Heart right ventricle (tissue), 16 donors: ENCODE measurements at regions not wholly inside any gene's neighbourhood (a gene's known extent, or its start where the extent isn't known, plus 50 kb on each side); places are given as distances from the start of the nearest gene placed in this dataset.

Source experiments
- ATAC-seq, 8 donors: fragments of 200-7000 bp; cut with Tn5 transposase; one replicate each; pipeline ENCODE4 v1.9.1; 2020; ENCODE audit warnings: mild to moderate bottlenecking in 8 of 8, moderate library complexity in 8 of 8, moderate number of reproducible peaks in 1 of 8
- DNase-seq, 2 donors: peaks; one replicate each; pipeline ENCODE4 v3.0.0-alpha.2; 2020
- H3K27ac ChIP-seq, 10 donors: fragments of 200-600 bp; sonication (generic) in 2 of 10; one replicate each; pipeline versions ENCODE4 v1.5.0 to v1.8.0; 2020 to 2022; ENCODE audit warnings: mild to moderate bottlenecking in 3 of 10
- H3K27me3 ChIP-seq, 7 donors: fragments of 200-600 bp; one replicate each; pipeline ENCODE4 v1.8.0; 2021 to 2022; ENCODE audit warnings: mild to moderate bottlenecking in 2 of 7
- H3K36me3 ChIP-seq, 9 donors: fragments of 200-600 bp; sonication (generic) in 1 of 9; one replicate each; pipeline versions ENCODE4 v1.5.0 to v1.8.0; 2020 to 2022; ENCODE audit warnings: mild to moderate bottlenecking in 2 of 9
- H3K4me1 ChIP-seq, 9 donors: fragments of 200-600 bp; sonication (generic) in 1 of 9; one replicate each; pipeline versions ENCODE4 v1.5.0 to v1.8.0; 2020 to 2022; ENCODE audit warnings: mild to moderate bottlenecking in 4 of 9
- H3K4me3 ChIP-seq, 10 donors: fragments of 200-600 bp; sonication (generic) in 2 of 10; one replicate each; pipeline versions ENCODE4 v1.5.0 to v1.8.0; 2020 to 2022; ENCODE audit warnings: mild to moderate bottlenecking in 7 of 10, moderate library complexity in 2 of 10
- H3K9me3 ChIP-seq, 11 donors: fragments of 200-600 bp in 10 of 11; sonication (generic) in 2 of 11; one replicate each; pipeline versions ENCODE4 v1.5.0 to v1.8.0; 2013 to 2022; ENCODE audit warnings: mild to moderate bottlenecking in 2 of 11, control low read depth in 1 of 11, moderate library complexity in 1 of 11
- CTCF ChIP-seq, 9 donors: fragments of 200-600 bp; sonication (generic) in 2 of 9; IDR thresholded peaks; one replicate each; pipeline versions ENCODE4 v1.5.0 to v1.8.0; 2021 to 2022; ENCODE audit warnings: antibody characterized with exemption in 9 of 9, mild to moderate bottlenecking in 5 of 9, moderate library complexity in 1 of 9
- WGBS, 2 donors: extraction: QIAGEN DNeasy Blood & Tissue Kit; methylation state at CpG; one replicate each; pipeline ENCODE4 v1.1.7; 2013; ENCODE audit warnings: inconsistent platforms in 1 of 2; 5-methylcytosine and 5-hydroxymethylcytosine counted together
- intact Hi-C, 10 donors: fragments of 100-400 bp; cut with DNase I; formaldehyde crosslinking; loops; one replicate each; pipeline versions ENCODE4 v1.11.1 to v1.14.2; 2022
- donor health status: Arrhythmogenic right ventricular cardiomyopathy.
- donor health status: ischemic (EF 13 %, LVEDD 7.1; RV severe dilation, severe dysfunction).
- donor health status: healthy with polysubstance abuse.
- donor health status: DM: no; HTN: yes; CAD: no.
- donor health status: DM: no; HTN: no; CAD: no.
- donor health status: ischemic (EF 25% LVEDD 6.9; RV normal size, moderate dysfunction).
- donor health status: ischemic (EF 25% LVEDD 5.7; RV mildly dilated, moderate dysfunction).
- donor health status: healthy.
- donor health status: DM: yes; HTN: yes; CAD: no.
- donor health status: Ischemic cardiomyopathy.
- donor health status: ischemic (EF 35%, LVEDD 5.7; RV mildly dilated, moderate dysfunction).
- donor health status: nonischemic (EF 11% LVEDD 7.7; RV severe dilation, severe dysfunction).
- donor health status: DM: yes; HTN: yes; CAD: no.
- donor health status: PGD.
- donor health status: ischemic (EF 29% LVEDD 5.4; RV normal size, mild dysfunction).
- donor health status: nonischemic (EF 23%, LVEDD 6.1; RV moderate dilation, normal function).

DNA sequence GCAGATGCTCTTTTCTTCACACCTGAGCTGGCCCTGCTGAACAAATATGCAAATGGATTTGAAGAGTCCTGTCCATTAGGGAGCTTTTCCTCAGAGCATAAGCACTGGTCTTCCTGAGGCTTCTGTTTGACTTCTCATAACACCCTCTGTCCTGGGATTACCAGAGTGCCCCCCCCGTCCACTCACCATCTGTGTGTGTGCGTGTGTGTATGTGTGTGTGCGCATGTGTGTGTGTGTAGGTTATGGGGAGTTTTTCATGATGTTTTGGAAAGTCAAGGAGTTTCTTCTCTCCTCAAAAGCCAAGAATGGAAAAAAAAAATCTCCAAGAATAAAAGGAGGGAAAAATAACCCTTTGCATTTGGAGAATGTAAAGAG, 57.7 kb upstream of the COMTD1 start:
- peaks cover 0 to 9% (median 0%) of the 10 kb centered on the region in 11 donors for H3K9me3 ChIP-seq
- H3K27ac ChIP-seq: peak overlapping the region in 6 of 10 donors; percentile 89 to 96 (median 94)
- H3K4me1 ChIP-seq: peaks cover 3 to 27% (median 22%) of the 10 kb centered on the region in 9 donors
- no peak overlapping the region for H3K4me3 ChIP-seq
- H3K27me3 ChIP-seq: peaks cover 0 to 24% (median 0%) of the 10 kb centered on the region in 7 donors
- intact Hi-C loops: loop anchor here in 3 of 10 donors (10.0 kb wide), 1 partner anchor 101 kb away; no protein-coding TSS in a partner anchor
- no peaks in the 10 kb centered on the region for H3K36me3 ChIP-seq
- 93 to 96% methylated on average over 3 of the region's 3 CpGs for WGBS, 2 donors
- DNase-seq (no peak), ATAC-seq (no peak)
- no peak for TF ChIP-seq CTCF (IDR thresholded peaks at IDR 0.05)

DNA sequence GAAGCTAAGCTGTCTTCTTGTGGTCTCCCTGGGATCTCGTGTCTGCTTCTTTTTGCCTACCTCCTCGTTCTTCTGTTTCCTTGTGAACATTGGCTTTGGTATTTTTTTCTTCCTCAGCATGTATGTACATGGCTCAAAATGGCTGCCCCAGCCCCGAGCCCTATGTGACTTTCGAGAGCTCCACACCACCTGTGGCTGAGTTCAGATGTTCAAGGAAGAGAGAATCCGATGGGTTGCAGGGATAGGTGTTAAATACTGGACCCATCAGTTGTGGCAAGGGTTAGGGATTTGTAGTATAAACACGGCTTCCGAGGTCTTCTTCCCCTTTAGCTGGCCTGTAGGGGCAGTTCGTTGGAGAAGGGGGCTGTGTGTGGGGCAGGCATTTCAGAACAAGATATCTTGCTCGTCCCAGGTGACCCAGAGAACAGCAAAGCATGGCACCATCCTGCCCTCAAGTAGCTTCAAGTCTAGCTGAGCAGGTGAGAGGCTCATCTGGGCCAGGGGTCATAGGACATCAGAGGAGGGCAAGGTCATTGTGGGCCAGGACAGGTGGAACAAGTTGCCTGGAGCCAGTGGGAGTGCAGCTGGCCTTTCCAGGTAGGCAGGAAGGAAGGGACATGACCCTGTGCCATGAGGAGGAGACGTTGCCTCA, 57.2 kb upstream of the COMTD1 start:
- no peak overlapping the region for H3K4me3 ChIP-seq
- H3K36me3 ChIP-seq: no peaks in the 10 kb centered on the region
- TF ChIP-seq CTCF (IDR thresholded peaks at IDR 0.05): no peak
- DNase-seq: no peak
- H3K27ac ChIP-seq: no peak overlapping the region
- WGBS, 2 donors: 94 to 96% methylated on average over 10 of the region's 10 CpGs
- ATAC-seq: no peak
- intact Hi-C loops: loop anchor here in 3 of 10 donors (10.0 kb wide), 1 partner anchor 102 kb away; no protein-coding TSS in a partner anchor
- peaks cover 3 to 27% (median 22%) of the 10 kb centered on the region in 9 donors for H3K4me1 ChIP-seq
- H3K27me3 ChIP-seq: peaks cover 0 to 24% (median 0%) of the 10 kb centered on the region in 7 donors
- H3K9me3 ChIP-seq: peaks cover 0 to 9% (median 0%) of the 10 kb centered on the region in 11 donors

- intact Hi-C loops: loop anchor here in 3 of 10 donors (10.0 kb wide), 1 partner anchor 103 kb away; no protein-coding TSS in a partner anchor
- Histone ChIP-seq H3K36me3 (no peaks in the 10 kb centered on the region), H3K4me1 (peaks cover 3 to 27% (median 22%) of the 10 kb centered on the region in 9 donors), H3K4me3 (no peak overlapping the region), H3K27me3 (peaks cover 0 to 24% (median 0%) of the 10 kb centered on the region in 7 donors), H3K27ac (no peak overlapping the region), H3K9me3 (peaks cover 0 to 9% (median 0%) of the 10 kb centered on the region in 11 donors)
- no peak for DNase-seq
- TF ChIP-seq CTCF (IDR thresholded peaks at IDR 0.05): no peak
- WGBS, 2 donors: 53 to 59% methylated on average over 1 of the region's 1 CpG
- ATAC-seq: no peak
Measured at GRCh38 chr10:75291805-75292204, 56.0 kb upstream of the COMTD1 start.

- intact Hi-C loops: no loop called here
- peaks cover 0 to 11% (median 4%) of the 10 kb centered on the region in 9 donors for H3K4me1 ChIP-seq
- TF ChIP-seq CTCF (IDR thresholded peaks at IDR 0.05): no peak
- WGBS, 2 donors: 94 to 96% methylated on average over 6 of the region's 6 CpGs
- H3K27ac ChIP-seq: no peak overlapping the region
- no peaks in the 10 kb centered on the region for H3K36me3 ChIP-seq
- ATAC-seq: no peak
- no peak overlapping the region for H3K4me3 ChIP-seq
- peaks cover 0 to 9% (median 0%) of the 10 kb centered on the region in 11 donors for H3K9me3 ChIP-seq
- no peak for DNase-seq
- no peaks in the 10 kb centered on the region for H3K27me3 ChIP-seq
Measured at GRCh38 chr10:75288140-75288711, 52.5 kb upstream of the COMTD1 start.
